Subcutaneous abdominal adipose tissue (tissue), 5 donors: ENCODE measurements at regions not wholly inside any gene's neighbourhood (a gene's known extent, or its start where the extent isn't known, plus 50 kb on each side); places are given as distances from the start of the nearest gene placed in this dataset.

ENCODE experiments used
- H3K27ac ChIP-seq: one replicate; pipeline ENCODE4 v1.7.0; 2013; ENCODE audit warnings: low read depth, mild to moderate bottlenecking, inconsistent platforms, low read length, moderate library complexity
- H3K27me3 ChIP-seq, 5 donors: one replicate each; pipeline ENCODE4 v1.7.0; 2013; ENCODE audit warnings: low read length in 5 of 5, inconsistent platforms in 1 of 5; ENCODE audit not compliant: control insufficient read depth in 5 of 5, insufficient read depth in 4 of 5
- H3K36me3 ChIP-seq, 5 donors: one replicate each; pipeline ENCODE4 v1.7.0; 2013; ENCODE audit warnings: low read length in 5 of 5; ENCODE audit not compliant: control insufficient read depth in 5 of 5, insufficient read depth in 5 of 5
- H3K4me1 ChIP-seq, 5 donors: one replicate each; pipeline ENCODE4 v1.7.0; 2013; ENCODE audit warnings: low read length in 5 of 5, mild to moderate bottlenecking in 3 of 5, moderate library complexity in 1 of 5; ENCODE audit not compliant: control insufficient read depth in 5 of 5, insufficient read depth in 5 of 5
- H3K4me3 ChIP-seq, 5 donors: one replicate each; pipeline ENCODE4 v1.7.0; 2013; ENCODE audit warnings: low read length in 5 of 5, low read depth in 1 of 5
- H3K9ac ChIP-seq, 5 donors: one replicate each; pipeline ENCODE4 v1.7.0; 2013; ENCODE audit warnings: low read length in 5 of 5, mild to moderate bottlenecking in 4 of 5, moderate library complexity in 3 of 5
- H3K9me3 ChIP-seq, 5 donors: one replicate each; pipeline ENCODE4 v1.7.0; 2013; ENCODE audit warnings: low read length in 5 of 5; ENCODE audit not compliant: control insufficient read depth in 5 of 5
- donor health status: healthy.
- donor health status: healthy.
- donor health status: healthy.
- donor health status: healthy.
- donor health status: healthy.

DNA sequence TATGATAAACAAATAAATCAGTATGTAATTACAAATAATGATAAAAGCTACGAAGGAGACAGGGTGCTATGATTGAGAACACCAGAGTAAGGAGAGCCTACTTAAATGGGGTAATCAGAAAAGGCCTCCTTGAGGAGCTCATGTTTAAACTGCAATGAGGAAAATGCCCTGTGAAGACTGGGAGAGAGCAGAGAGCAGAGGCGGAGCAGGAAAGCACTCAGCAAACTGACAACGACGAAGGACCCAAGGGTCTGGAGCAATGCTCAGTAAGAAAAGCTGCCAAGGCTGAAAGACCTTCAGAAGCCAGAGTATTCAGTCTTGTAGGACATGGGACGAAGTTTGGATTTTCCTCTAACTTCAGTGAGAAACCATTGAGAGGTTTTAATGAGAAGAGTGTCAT, 114.2 kb upstream of the PLEKHA5 start:
- Histone ChIP-seq H3K4me3 (no peak overlapping the region), H3K4me1 (peaks cover 0 to 29% (median 5%) of the 10 kb centered on the region in 5 donors), H3K9ac (no peak overlapping the region), H3K36me3 (no peaks in the 10 kb centered on the region), H3K9me3 (no peaks in the 10 kb centered on the region), H3K27me3 (no peaks in the 10 kb centered on the region), H3K27ac (no peak overlapping the region)

DNA sequence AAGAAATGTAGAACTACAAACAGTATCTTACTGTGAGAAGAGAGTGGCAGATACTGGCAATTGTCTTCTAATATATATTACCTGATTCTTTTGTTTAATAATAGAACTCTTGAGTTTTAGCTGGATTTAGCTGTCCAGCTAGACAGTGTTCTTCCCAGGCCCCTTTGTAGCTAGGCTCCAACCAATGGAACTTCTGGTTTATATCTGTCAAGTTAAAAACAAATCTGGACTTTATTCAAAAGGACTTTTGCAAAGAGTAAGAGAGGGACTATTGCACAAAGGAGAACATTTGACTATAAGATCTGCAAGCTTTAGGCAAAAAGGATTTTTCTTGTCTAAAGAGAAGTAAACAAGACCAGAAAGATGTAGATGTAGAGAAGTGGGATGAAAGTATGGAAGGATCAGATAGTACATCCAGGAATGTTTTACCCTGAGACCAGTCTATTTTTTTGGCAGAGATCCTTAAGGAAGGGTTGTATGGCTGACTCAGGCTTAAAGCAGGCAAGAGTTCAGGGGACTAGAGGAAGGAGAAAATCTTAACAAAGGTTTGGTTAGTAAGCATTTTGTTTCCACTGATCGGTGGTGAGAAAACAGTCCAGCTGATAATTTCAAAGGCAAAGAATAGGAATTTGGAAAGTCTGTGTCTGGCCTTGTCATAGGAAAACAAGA, 111.1 kb upstream of the PLEKHA5 start:
- H3K27me3 ChIP-seq: no peaks in the 10 kb centered on the region
- no peaks in the 10 kb centered on the region for H3K9me3 ChIP-seq
- H3K4me3 ChIP-seq: no peak overlapping the region
- peak overlapping the region in 1 of 5 donors; percentile 7 for H3K9ac ChIP-seq
- H3K4me1 ChIP-seq: peaks cover 0 to 29% (median 5%) of the 10 kb centered on the region in 5 donors
- no peaks in the 10 kb centered on the region for H3K36me3 ChIP-seq
- peak overlapping the region; percentile 11 for H3K27ac ChIP-seq

DNA sequence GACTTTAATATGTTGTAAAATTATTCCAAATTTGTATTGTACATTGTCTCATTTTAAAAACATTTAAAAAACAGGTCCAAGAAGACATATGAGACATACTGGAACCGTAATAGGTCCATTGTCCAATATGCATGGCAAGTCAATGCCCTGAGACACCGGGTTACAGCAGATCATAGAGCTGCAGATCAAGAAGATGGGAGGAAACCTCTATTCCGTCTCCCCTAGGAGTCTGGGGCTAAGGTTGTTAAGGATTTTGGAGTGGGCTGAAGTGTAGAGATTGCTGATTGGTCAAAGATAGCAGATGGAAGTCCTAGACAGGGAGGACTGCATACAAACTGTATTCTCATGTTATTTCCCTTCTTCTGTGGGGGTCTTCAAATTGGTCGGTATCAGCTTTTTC, 108.3 kb upstream of the PLEKHA5 start:
- peaks cover 0 to 17% (median 4%) of the 10 kb centered on the region in 5 donors for H3K4me1 ChIP-seq
- no peaks in the 10 kb centered on the region for H3K36me3 ChIP-seq
- H3K27me3 ChIP-seq: no peaks in the 10 kb centered on the region
- peaks cover 0 to 2% (median 0%) of the 10 kb centered on the region in 5 donors for H3K9me3 ChIP-seq
- no peak overlapping the region for H3K27ac ChIP-seq
- no peak overlapping the region for H3K4me3 ChIP-seq
- no peak overlapping the region for H3K9ac ChIP-seq

DNA sequence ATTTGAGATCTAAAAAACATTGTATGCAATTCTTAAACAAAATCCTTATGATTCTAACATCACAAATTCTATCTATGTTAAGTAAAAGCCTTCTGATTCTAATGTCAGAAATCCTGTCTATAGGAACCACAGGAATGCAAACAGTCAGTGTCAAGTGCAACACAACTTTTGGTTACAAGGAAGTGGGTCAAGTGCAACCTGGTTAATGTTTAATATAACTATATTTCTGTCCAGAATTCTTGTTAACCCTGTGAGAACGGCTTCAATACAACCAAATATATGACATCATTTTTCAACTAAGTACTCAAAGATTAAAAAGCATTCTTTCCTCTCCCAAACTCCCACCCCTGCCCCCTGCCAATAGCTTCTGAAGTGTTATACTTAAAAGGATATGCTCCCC, 107.9 kb upstream of the PLEKHA5 start:
- peaks cover 0 to 14% (median 4%) of the 10 kb centered on the region in 5 donors for H3K4me1 ChIP-seq
- no peak overlapping the region for H3K27ac ChIP-seq
- H3K4me3 ChIP-seq: no peak overlapping the region
- peaks cover 0 to 2% (median 0%) of the 10 kb centered on the region in 5 donors for H3K9me3 ChIP-seq
- no peak overlapping the region for H3K9ac ChIP-seq
- no peaks in the 10 kb centered on the region for H3K36me3 ChIP-seq
- no peaks in the 10 kb centered on the region for H3K27me3 ChIP-seq

DNA sequence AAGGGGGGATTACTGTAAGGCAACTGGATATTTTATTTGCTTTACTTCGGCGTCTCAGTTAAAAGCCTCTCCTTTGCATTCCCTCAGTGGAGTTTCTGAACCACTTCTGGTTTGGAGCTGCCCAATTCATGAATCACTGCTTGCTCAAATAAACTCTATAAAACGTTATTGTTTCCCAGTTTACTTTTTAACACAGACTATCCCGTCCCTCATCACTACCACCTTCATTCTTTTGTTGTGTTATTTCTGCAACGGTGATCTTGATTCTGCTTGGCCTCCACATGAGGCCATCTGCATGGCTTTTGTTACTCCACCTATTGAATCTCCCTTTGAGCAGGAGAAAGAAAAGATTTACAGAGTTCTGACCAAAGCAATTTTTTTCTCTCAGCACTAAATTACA, 104.0 kb upstream of the PLEKHA5 start:
- no peaks in the 10 kb centered on the region for H3K4me1 ChIP-seq
- H3K27me3 ChIP-seq: no peaks in the 10 kb centered on the region
- H3K27ac ChIP-seq: no peak overlapping the region
- H3K36me3 ChIP-seq: no peaks in the 10 kb centered on the region
- H3K4me3 ChIP-seq: no peak overlapping the region
- no peak overlapping the region for H3K9ac ChIP-seq
- H3K9me3 ChIP-seq: peaks cover 0 to 2% (median 0%) of the 10 kb centered on the region in 5 donors

DNA sequence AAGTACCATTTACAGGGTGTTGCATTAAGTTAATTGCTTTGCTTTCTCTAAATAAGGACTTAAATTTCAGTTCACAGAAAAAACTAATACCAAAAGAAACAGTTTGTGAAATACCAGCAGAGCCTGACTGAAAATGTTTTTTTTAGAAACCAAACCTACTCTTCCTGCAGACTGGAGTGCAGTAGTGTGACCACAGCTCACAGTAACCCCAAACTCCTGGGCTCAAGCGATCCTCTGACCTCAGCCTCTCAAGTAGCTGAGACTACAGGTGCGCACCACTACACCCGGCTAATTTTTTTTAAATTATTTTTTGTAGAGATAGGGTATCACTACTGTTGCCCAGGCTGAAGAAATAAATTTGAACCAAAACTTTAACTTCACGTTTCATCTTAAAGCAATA, 103.5 kb upstream of the PLEKHA5 start:
- no peak overlapping the region for H3K27ac ChIP-seq
- H3K9ac ChIP-seq: no peak overlapping the region
- no peak overlapping the region for H3K4me3 ChIP-seq
- peaks cover 0 to 2% (median 0%) of the 10 kb centered on the region in 5 donors for H3K9me3 ChIP-seq
- H3K4me1 ChIP-seq: no peaks in the 10 kb centered on the region
- H3K36me3 ChIP-seq: no peaks in the 10 kb centered on the region
- H3K27me3 ChIP-seq: no peaks in the 10 kb centered on the region

DNA sequence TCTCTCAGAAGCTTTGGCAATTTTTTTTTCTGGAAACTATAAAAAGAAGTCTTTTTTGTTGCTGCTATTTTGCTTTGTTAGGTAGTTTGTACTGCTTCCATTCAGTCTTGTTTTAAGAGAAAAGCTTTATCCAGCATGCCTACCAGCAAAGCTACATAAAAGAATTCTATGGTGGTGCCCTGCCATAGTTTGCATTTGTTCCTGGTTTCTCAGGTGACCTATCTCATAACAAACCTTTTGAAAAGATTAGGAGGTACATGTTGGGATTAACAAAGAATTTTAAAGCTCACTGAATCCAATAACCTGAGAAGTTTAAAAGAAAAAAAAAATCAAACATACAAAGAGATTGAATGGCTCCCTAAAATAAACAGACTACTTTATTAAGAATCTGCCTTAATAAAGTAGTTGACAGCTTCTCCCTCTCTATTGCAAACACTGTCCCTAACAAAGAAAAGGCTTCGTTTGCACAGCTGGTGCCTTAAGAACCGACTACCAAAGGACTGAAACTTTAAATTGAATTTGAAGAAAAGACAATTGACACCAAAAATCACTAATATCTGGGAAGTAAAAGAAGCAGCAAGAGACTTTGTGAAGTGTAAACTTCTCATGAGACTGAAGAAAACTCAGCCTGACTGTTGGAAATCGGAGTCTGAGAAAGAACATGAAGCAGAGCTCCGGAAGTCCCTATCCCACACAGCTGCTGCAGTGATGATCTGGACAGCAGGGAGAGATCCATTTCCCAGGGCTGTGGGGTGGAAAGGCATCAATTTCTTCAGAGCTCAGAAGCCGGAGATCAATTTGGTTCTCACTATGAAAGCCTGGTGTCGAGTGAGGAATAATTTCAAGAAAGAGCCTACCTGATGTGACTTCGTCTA, 102.7 kb upstream of the PLEKHA5 start:
- Histone ChIP-seq H3K36me3 (no peaks in the 10 kb centered on the region), H3K4me1 (no peaks in the 10 kb centered on the region), H3K27me3 (no peaks in the 10 kb centered on the region), H3K27ac (no peak overlapping the region), H3K9ac (no peak overlapping the region), H3K4me3 (no peak overlapping the region), H3K9me3 (peaks cover 0 to 2% (median 0%) of the 10 kb centered on the region in 5 donors)

DNA sequence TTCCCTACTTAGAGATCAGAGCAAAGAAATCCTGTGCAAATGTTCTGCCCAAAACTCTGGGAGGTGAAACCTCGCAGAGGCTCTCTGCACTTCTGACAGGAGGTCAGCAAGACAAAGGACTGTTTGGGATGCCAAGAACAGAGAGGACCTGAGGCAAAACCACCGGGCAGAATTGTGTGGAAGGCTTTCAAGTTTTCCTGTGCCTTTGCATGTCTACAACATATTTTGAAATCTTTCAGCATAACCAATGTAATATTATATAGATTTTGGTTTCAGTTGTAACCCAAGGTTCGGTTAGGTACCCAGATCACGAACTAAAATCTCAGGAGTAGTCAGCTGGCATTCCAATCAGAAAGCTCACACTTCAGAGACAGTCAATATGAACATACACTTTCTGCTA, 99.4 kb upstream of the PLEKHA5 start:
- Histone ChIP-seq H3K27me3 (no peaks in the 10 kb centered on the region), H3K36me3 (no peaks in the 10 kb centered on the region), H3K9ac (no peak overlapping the region), H3K4me1 (no peaks in the 10 kb centered on the region), H3K9me3 (peaks cover 0 to 11% (median 5%) of the 10 kb centered on the region in 5 donors), H3K27ac (no peak overlapping the region), H3K4me3 (no peak overlapping the region)

DNA sequence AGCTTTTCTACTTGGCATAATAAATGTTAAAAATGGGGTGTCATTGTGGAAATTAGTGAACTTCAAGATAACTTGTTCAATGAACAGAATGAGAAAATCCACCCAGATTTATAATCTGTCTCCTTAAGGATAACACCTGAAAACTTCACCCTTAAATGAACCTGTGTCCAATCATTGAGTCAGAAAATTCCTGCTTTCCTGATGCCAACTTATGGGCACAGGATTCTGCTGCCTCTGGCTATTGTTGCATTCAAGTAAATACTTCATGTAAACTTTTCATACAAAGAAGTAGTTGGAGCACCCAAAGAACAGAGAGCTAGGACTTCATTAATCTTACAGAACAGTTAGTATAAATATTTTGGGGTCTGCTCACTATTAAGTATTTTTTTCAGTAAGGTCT, 98.9 kb upstream of the PLEKHA5 start:
- H3K9ac ChIP-seq: no peak overlapping the region
- no peaks in the 10 kb centered on the region for H3K27me3 ChIP-seq
- H3K4me3 ChIP-seq: no peak overlapping the region
- no peaks in the 10 kb centered on the region for H3K4me1 ChIP-seq
- H3K9me3 ChIP-seq: peaks cover 0 to 11% (median 5%) of the 10 kb centered on the region in 5 donors
- no peak overlapping the region for H3K27ac ChIP-seq
- H3K36me3 ChIP-seq: no peaks in the 10 kb centered on the region

DNA sequence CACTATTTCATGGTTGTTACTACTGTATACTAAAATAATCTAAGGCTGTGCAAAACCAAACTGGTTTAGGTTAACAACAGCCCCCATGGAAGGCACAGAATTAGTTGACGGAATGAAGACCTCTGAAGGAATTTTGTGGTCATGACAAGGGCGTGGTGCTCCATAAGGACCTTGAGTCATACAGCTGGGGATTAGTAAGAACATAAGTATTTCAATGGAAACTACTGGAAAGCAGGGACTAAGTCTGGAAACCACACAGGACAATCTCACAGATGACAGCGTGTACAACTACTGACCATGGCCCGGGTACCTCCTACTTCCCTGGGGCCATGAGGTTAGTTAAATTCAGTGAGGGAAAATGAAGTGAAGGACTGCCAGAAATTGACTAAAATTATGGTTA, 98.5 kb upstream of the PLEKHA5 start:
- Histone ChIP-seq H3K9ac (no peak overlapping the region), H3K4me1 (no peaks in the 10 kb centered on the region), H3K4me3 (no peak overlapping the region), H3K27ac (no peak overlapping the region), H3K9me3 (peaks cover 0 to 11% (median 5%) of the 10 kb centered on the region in 5 donors), H3K36me3 (no peaks in the 10 kb centered on the region), H3K27me3 (no peaks in the 10 kb centered on the region)
